GM19328 (cell line): ENCODE measurements at regions not wholly inside any gene's neighbourhood (a gene's known extent, or its start where the extent isn't known, plus 50 kb on each side); places are given as distances from the start of the nearest gene placed in this dataset.

ENCODE experiments used
- ATAC-seq: cut with Tn5 transposase; IDR thresholded peaks from one replicate; pipeline ENCODE4 v1.9.1; 2021; ENCODE audit warnings: mild to moderate bottlenecking, moderate library complexity; ENCODE audit not compliant: unreplicated experiment

- no peak for ATAC-seq
Observed at GRCh38 chr2:114065731-114066130, 175.8 kb downstream of the ACTR3 start.

GRCh38 chr2:114066186-114066747 is 176.4 kb downstream of the ACTR3 start:
- ATAC-seq: no peak

GRCh38 chr2:114068438-114068837 is 178.5 kb downstream of the ACTR3 start:
- no peak for ATAC-seq

- ATAC-seq: no peak
Observed at GRCh38 chr2:114076961-114077360, 187.1 kb downstream of the ACTR3 start.

GRCh38 chr2:114079366-114080004 is 189.6 kb downstream of the ACTR3 start:
- no peak for ATAC-seq

GRCh38 chr2:114082731-114083433 is 193.0 kb downstream of the ACTR3 start:
- ATAC-seq: no peak

- peak; percentile 63 for ATAC-seq
Observed at GRCh38 chr2:114083717-114084387, 194.0 kb downstream of the ACTR3 start.

- no peak for ATAC-seq
Observed at GRCh38 chr2:114085238-114085637, 195.3 kb downstream of the ACTR3 start.

- ATAC-seq: no peak
Observed at GRCh38 chr2:114085992-114086391, 196.1 kb downstream of the ACTR3 start.

GRCh38 chr2:114089636-114090319 is 199.9 kb downstream of the ACTR3 start:
- no peak for ATAC-seq

GRCh38 chr2:114091010-114091409 is 201.1 kb downstream of the ACTR3 start:
- no peak for ATAC-seq

GRCh38 chr2:114108249-114108648 is 218.4 kb downstream of the ACTR3 start:
- ATAC-seq: no peak

GRCh38 chr2:114108824-114109416 is 219.0 kb downstream of the ACTR3 start:
- ATAC-seq: no peak

GRCh38 chr2:114111329-114111728 is 221.4 kb downstream of the ACTR3 start:
- ATAC-seq: no peak

GRCh38 chr2:114113518-114113917 is 223.6 kb downstream of the ACTR3 start:
- ATAC-seq: no peak

- ATAC-seq: no peak
Observed at GRCh38 chr2:114118088-114118487, 228.2 kb downstream of the ACTR3 start.

GRCh38 chr2:114119862-114120261 is 230.0 kb downstream of the ACTR3 start:
- ATAC-seq: no peak

GRCh38 chr2:114122930-114123329 is 233.0 kb downstream of the ACTR3 start:
- ATAC-seq: no peak

- no peak for ATAC-seq
Observed at GRCh38 chr2:114123925-114124324, 234.0 kb downstream of the ACTR3 start.

- ATAC-seq: no peak
Observed at GRCh38 chr2:114127372-114127771, 237.5 kb downstream of the ACTR3 start.

- ATAC-seq: no peak
Observed at GRCh38 chr2:114128263-114128662, 238.4 kb downstream of the ACTR3 start.
